Thoracic aorta (tissue), 2 donors: ENCODE measurements at regions not wholly inside any gene's neighbourhood (a gene's known extent, or its start where the extent isn't known, plus 50 kb on each side); places are given as distances from the start of the nearest gene placed in this dataset.

ENCODE experiments used
- ATAC-seq: fragments of 150-250 bp; one replicate; pipeline ENCODE4 v1.8.0; 2017; ENCODE audit warnings: low read depth; ENCODE audit not compliant: insufficient number of reproducible peaks, low FRiP score
- DNase-seq: peaks from one replicate; pipeline ENCODE4 v3.0.0-alpha.2; 2020; ENCODE audit warnings: low spot score
- H3K27ac ChIP-seq, 2 donors: fragments of 200-600 bp; sonication (generic); 1 replicate in 1 of 2; 2 replicates in 1 of 2; pipeline ENCODE4 v1.5.1; 2016; ENCODE audit warnings: mild to moderate bottlenecking in 2 of 2, moderate library complexity in 2 of 2
- H3K27me3 ChIP-seq: fragments of 200-600 bp; sonication (generic); replicated peaks from 2 replicates; pipeline ENCODE4 v1.6.0; 2016; ENCODE audit warnings: mild to moderate bottlenecking; ENCODE audit not compliant: insufficient read depth
- H3K36me3 ChIP-seq: fragments of 200-600 bp; sonication (generic); one replicate; pipeline ENCODE4 v1.5.1; 2016
- H3K4me1 ChIP-seq, 2 donors: fragments of 200-600 bp; sonication (generic); 1 replicate in 1 of 2; 2 replicates in 1 of 2; pipeline versions ENCODE4 v1.5.1 to v1.6.0; 2016; ENCODE audit warnings: low read depth in 2 of 2, mild to moderate bottlenecking in 1 of 2; ENCODE audit not compliant: control insufficient read depth in 1 of 2
- H3K4me3 ChIP-seq: fragments of 200-600 bp; sonication (generic); 2 replicates; pipeline ENCODE4 v1.5.1; 2016; ENCODE audit warnings: mild to moderate bottlenecking
- H3K9me3 ChIP-seq: fragments of 200-600 bp; sonication (generic); 2 replicates; pipeline ENCODE4 v1.5.1; 2016
- TF ChIP-seq, protein P1 (sequence below): fragments of 200-600 bp; sonication (generic); IDR thresholded peaks from one replicate; pipeline ENCODE4 v1.5.1; 2019; ENCODE audit warnings: antibody characterized with exemption

DNA sequence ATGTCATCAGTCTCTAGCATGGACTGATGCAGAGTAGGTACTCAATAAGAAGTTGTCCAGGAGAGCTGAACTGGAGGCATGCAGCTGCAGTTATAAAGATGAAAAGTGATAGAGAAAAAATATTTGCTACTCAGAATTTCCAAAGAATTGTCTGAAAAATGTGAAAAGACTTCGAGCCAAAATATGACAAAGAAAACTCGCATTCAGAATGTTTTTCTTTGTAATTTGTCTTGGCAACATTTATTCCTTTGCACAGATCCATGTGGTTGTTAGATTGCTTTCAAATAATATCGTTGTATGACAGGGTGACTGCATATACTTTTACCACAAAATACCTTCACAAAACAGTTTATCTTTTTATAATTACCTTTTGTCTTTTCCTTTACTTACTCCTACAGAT, 128.0 kb upstream of the SLC4A4 start:
- DNase-seq = no peak

DNA sequence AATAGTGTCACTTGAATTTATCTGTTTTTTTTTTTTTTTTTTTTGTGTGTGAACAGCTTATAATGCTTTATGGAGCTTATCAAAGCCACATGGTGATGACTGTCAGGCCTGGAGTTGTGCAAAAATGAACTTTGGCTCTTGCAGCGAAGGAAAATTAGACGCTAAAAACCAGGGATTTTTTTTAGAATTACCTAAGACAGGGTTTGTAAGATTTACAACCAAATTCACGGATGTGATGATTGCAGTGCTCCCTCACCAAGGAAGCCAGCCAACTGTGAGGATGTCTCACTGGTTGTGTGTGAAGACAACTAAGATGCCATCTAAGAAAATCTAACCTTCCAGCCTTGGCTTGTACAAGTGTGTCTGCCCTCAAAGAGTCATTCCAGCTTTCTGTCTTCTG, 127.1 kb upstream of the SLC4A4 start:
- H3K4me3 ChIP-seq = no peak overlapping the region
- DNase-seq (no peak), ATAC-seq (no peak)
- TF ChIP-seq, protein P1, sequence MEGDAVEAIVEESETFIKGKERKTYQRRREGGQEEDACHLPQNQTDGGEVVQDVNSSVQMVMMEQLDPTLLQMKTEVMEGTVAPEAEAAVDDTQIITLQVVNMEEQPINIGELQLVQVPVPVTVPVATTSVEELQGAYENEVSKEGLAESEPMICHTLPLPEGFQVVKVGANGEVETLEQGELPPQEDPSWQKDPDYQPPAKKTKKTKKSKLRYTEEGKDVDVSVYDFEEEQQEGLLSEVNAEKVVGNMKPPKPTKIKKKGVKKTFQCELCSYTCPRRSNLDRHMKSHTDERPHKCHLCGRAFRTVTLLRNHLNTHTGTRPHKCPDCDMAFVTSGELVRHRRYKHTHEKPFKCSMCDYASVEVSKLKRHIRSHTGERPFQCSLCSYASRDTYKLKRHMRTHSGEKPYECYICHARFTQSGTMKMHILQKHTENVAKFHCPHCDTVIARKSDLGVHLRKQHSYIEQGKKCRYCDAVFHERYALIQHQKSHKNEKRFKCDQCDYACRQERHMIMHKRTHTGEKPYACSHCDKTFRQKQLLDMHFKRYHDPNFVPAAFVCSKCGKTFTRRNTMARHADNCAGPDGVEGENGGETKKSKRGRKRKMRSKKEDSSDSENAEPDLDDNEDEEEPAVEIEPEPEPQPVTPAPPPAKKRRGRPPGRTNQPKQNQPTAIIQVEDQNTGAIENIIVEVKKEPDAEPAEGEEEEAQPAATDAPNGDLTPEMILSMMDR = no peak
- no peaks in the 10 kb centered on the region for H3K27me3 ChIP-seq
- no peaks in the 10 kb centered on the region for H3K9me3 ChIP-seq
- no peaks in the 10 kb centered on the region for H3K36me3 ChIP-seq
- H3K4me1 ChIP-seq = peaks cover 4 to 24% of the 10 kb centered on the region in 2 donors
- H3K27ac ChIP-seq = no peak overlapping the region

More for the DNA sequence above, 128.0 kb upstream of the SLC4A4 start:
- H3K36me3 ChIP-seq = no peaks in the 10 kb centered on the region
- TF ChIP-seq, protein P1 = no peak
- H3K4me1 ChIP-seq = peaks cover 4 to 24% of the 10 kb centered on the region in 2 donors
- H3K4me3 ChIP-seq = no peak overlapping the region
- H3K9me3 ChIP-seq = no peaks in the 10 kb centered on the region
- H3K27me3 ChIP-seq = no peaks in the 10 kb centered on the region
- ATAC-seq = no peak
- H3K27ac ChIP-seq = no peak overlapping the region

DNA sequence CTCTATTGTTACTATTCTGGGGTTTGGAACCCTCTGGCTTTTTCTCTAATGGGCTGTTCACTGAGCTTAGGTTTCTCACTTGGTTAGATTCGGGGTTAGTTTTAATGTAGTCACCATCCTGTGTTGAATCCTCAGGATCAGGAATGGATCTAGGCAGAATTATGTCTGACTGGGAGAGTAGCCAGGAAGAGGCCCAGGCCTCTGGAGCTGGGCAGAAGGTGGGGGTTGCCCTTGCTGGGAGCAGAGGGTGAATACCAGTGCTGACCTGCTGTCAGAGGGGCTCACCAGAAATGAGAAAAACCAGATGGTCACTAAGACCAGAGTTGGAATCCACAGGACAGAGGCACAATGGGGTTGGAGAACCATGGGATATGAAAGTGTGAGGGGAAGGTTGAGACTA, 126.6 kb upstream of the SLC4A4 start:
- ATAC-seq (no peak), DNase-seq (no peak)
- H3K9me3 ChIP-seq = no peaks in the 10 kb centered on the region
- H3K4me1 ChIP-seq = peaks cover 4 to 24% of the 10 kb centered on the region in 2 donors
- H3K27me3 ChIP-seq = no peaks in the 10 kb centered on the region
- TF ChIP-seq, protein P1 = no peak
- no peak overlapping the region for H3K27ac ChIP-seq
- no peaks in the 10 kb centered on the region for H3K36me3 ChIP-seq
- no peak overlapping the region for H3K4me3 ChIP-seq

- ATAC-seq = no peak
- no peak for DNase-seq
- Histone ChIP-seq H3K4me1 (peaks cover 2 to 14% of the 10 kb centered on the region in 2 donors), H3K36me3 (no peaks in the 10 kb centered on the region), H3K4me3 (no peak overlapping the region), H3K27ac (no peak overlapping the region), H3K27me3 (no peaks in the 10 kb centered on the region), H3K9me3 (no peaks in the 10 kb centered on the region)
- TF ChIP-seq, protein P1 = no peak
Observed at GRCh38 chr4:71214578-71214977, 124.2 kb upstream of the SLC4A4 start.

GRCh38 chr4:71216316-71216959, 122.4 kb upstream of the SLC4A4 start:
- no peak for DNase-seq
- Histone ChIP-seq H3K4me3 (no peak overlapping the region), H3K4me1 (peaks cover 0 to 2% of the 10 kb centered on the region in 2 donors), H3K9me3 (no peaks in the 10 kb centered on the region), H3K36me3 (no peaks in the 10 kb centered on the region), H3K27ac (no peak overlapping the region), H3K27me3 (no peaks in the 10 kb centered on the region)
- ATAC-seq = no peak
- TF ChIP-seq, protein P1 = no peak
